A673 (cell line): ENCODE measurements at regions not wholly inside any gene's neighbourhood (a gene's known extent, or its start where the extent isn't known, plus 50 kb on each side); places are given as distances from the start of the nearest gene placed in this dataset.

Source experiments
- BruUV-seq: library from RNA; stranded (reverse); fragments of 400-500 nt; replicated peaks from 2 replicates; lab custom pipeline; 2021; lab: Mats Ljungman, UMichigan
- CTCF ChIA-PET: fragments of 300-600 bp; sonication (Branson Sonifier 250); formaldehyde crosslinking; loops from one replicate; lab custom pipeline; 2022; ENCODE audit warnings: antibody characterized with exemption; lab: Charles Lee
- POLR2A ChIA-PET: fragments of 300-600 bp; sonication (Branson Sonifier 250); formaldehyde crosslinking; loops from one replicate; lab custom pipeline; 2022; ENCODE audit warnings: antibody characterized with exemption; ENCODE audit not compliant: low non-redundant PET; lab: Charles Lee
- DNase-seq: peaks from one replicate; pipeline ENCODE4 v3.0.0-alpha.2; 2015; ENCODE audit warnings: low spot score
- H3K27ac ChIP-seq: fragments of 200-600 bp; sonication (generic); 2 replicates; pipeline ENCODE4 v1.5.1; 2016; ENCODE audit warnings: mixed run types, low read depth, mild to moderate bottlenecking, mixed read lengths, antibody characterized with exemption, low read length; ENCODE audit not compliant: poor library complexity, severe bottlenecking
- H3K27me3 ChIP-seq: fragments of 200-600 bp; sonication (generic); replicated peaks from 2 replicates; pipeline ENCODE4 v1.6.1; 2017; ENCODE audit warnings: mixed run types, low read depth, mild to moderate bottlenecking, mixed read lengths, antibody characterized with exemption, low read length; ENCODE audit not compliant: insufficient read depth, poor library complexity
- H3K36me3 ChIP-seq: fragments of 200-600 bp; sonication (generic); 2 replicates; pipeline ENCODE4 v1.6.1; 2016; ENCODE audit warnings: mixed run types, mild to moderate bottlenecking, mixed read lengths, antibody characterized with exemption, low read length; ENCODE audit not compliant: insufficient read depth, poor library complexity, severe bottlenecking
- H3K4me1 ChIP-seq: fragments of 200-600 bp; sonication (generic); 2 replicates; pipeline ENCODE4 v1.6.1; 2017; ENCODE audit warnings: mixed run types, mild to moderate bottlenecking, mixed read lengths, antibody characterized with exemption, low read length; ENCODE audit not compliant: insufficient read depth, poor library complexity, severe bottlenecking
- H3K4me3 ChIP-seq: fragments of 200-600 bp; sonication (generic); 2 replicates; pipeline ENCODE4 v1.5.1; 2016; ENCODE audit warnings: low read depth, mixed run types, mild to moderate bottlenecking, mixed read lengths, low read length; ENCODE audit not compliant: poor library complexity, severe bottlenecking
- H3K9me3 ChIP-seq: fragments of 200-600 bp; sonication (generic); 2 replicates; pipeline ENCODE4 v1.6.1; 2016; ENCODE audit warnings: mixed run types, low read depth, mild to moderate bottlenecking, mixed read lengths, antibody characterized with exemption, low read length; ENCODE audit not compliant: poor library complexity, severe bottlenecking
- EZH2 ChIP-seq: fragments of 200-600 bp; sonication (generic); IDR thresholded peaks from 2 replicates; pipeline ENCODE4 v1.6.1; 2017; ENCODE audit warnings: borderline replicate concordance, low read depth, mild to moderate bottlenecking, mixed read lengths, antibody characterized with exemption, low read length; ENCODE audit not compliant: poor library complexity, severe bottlenecking
- intact Hi-C: fragments of 100-400 bp; cut with micrococcal nuclease; formaldehyde crosslinking; loops from one replicate; pipeline ENCODE4 v1.10.0; 2022; ENCODE audit not compliant: unreplicated experiment
- TF ChIP-seq, protein P1 (sequence below): fragments of 300-800, 200-600 bp; sonication (generic); conservative IDR thresholded peaks from 2 replicates; pipeline ENCODE4 v1.5.1; 2017; ENCODE audit warnings: low read depth, mild to moderate bottlenecking, antibody characterized with exemption, low read length, moderate library complexity, mixed read lengths

DNA sequence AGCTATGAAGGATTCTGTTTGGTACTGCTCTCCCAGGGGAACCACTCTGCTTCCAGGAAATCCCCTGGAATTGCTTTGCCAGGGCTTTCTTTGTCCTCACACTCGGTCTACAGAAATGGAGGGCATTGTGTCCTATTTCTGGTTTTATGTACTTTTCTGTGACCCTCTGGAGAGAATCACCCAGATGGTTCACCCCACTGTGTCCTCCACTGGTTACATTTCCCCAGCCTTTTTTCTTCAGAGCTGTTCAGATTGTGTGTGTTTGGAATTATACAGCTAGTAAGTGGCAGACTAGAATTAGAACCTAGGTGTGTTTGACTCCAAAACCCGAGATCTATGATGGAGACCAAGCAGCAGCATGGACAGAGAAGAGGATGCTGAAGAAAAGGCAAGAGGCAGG lies 80.8 kb downstream of the CD164 start:
- H3K27me3 ChIP-seq = no peaks in the 10 kb centered on the region
- TF ChIP-seq EZH2 = no peak
- TF ChIP-seq, protein P1, sequence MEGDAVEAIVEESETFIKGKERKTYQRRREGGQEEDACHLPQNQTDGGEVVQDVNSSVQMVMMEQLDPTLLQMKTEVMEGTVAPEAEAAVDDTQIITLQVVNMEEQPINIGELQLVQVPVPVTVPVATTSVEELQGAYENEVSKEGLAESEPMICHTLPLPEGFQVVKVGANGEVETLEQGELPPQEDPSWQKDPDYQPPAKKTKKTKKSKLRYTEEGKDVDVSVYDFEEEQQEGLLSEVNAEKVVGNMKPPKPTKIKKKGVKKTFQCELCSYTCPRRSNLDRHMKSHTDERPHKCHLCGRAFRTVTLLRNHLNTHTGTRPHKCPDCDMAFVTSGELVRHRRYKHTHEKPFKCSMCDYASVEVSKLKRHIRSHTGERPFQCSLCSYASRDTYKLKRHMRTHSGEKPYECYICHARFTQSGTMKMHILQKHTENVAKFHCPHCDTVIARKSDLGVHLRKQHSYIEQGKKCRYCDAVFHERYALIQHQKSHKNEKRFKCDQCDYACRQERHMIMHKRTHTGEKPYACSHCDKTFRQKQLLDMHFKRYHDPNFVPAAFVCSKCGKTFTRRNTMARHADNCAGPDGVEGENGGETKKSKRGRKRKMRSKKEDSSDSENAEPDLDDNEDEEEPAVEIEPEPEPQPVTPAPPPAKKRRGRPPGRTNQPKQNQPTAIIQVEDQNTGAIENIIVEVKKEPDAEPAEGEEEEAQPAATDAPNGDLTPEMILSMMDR = no peak
- no peak overlapping the region for H3K27ac ChIP-seq
- H3K36me3 ChIP-seq = no peaks in the 10 kb centered on the region
- no peaks in the 10 kb centered on the region for H3K4me1 ChIP-seq
- POLR2A ChIA-PET = interaction anchor here (0.9 kb wide), 1 partner anchor 81 kb away, joined by 4 read pairs; the partner anchor contains the start of gene CD164
- CTCF ChIA-PET = no interaction called here
- no peak for DNase-seq
- intact Hi-C loops = no loop called here
- H3K9me3 ChIP-seq = no peaks in the 10 kb centered on the region
- H3K4me3 ChIP-seq = no peak overlapping the region
- BruUV-seq = no TSS peak

DNA sequence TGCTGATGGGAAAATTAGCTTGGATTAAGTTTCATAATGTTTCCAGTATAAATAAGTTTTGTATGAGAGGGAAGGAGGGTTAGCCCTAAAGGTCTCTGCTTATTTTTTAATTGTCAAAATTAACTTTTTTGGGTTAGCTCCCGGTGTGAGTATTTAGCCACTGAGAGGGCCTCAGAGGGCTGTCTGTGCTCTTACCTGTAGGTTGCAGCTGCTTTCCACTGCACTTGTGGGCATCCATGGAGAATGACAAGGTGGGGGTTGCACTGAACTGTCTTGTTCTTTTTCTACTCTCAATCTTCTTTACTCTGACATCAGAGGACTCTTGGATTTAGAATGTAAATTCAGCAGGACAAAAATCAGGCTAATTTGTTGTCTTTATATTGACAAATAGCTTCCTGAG lies 81.4 kb downstream of the CD164 start:
- Histone ChIP-seq H3K4me1 (no peaks in the 10 kb centered on the region), H3K36me3 (no peaks in the 10 kb centered on the region), H3K27ac (no peak overlapping the region), H3K4me3 (no peak overlapping the region), H3K9me3 (no peaks in the 10 kb centered on the region), H3K27me3 (no peaks in the 10 kb centered on the region)
- no peak for TF ChIP-seq EZH2
- TF ChIP-seq, protein P1 = no peak
- CTCF ChIA-PET = no interaction called here
- POLR2A ChIA-PET = no interaction called here
- BruUV-seq = no TSS peak
- intact Hi-C loops = no loop called here
- DNase-seq = no peak

DNA sequence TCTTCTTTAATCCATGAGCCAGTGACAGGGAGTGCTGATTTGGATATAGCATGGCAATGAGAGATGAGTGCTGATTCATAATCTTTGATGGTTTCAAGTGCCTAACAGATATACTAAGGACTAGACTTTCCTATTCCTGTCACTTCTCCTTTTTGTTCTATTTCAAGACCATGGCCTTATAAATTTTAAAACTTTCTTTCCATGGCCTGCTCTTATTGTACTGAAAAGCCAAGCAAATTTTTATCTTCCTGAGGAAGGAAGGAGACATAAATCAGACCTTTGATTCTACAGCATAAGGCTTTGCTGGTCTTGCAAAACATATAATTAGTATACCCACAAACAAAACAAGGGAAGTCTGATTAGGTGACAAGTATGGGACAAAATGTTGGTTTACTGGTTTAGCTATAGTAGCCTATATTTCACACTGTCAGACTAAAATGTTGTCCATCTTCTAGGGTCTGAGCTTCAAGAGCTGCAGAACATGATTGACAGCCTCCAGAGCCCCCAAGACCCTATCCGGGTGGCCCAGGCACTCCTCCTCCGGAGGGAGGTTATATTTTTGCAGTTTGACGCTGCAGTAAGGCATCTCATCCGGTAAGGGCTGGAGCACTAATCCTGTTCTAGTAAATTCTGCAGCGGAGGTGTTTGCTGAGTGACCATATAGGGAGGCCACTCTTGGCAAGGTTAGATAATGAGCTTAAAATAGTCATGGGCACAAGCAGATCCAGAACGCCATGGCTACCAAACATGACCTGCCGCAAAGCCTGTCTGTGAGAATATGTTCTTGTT lies 82.3 kb downstream of the CD164 start:
- H3K4me1 ChIP-seq = no peaks in the 10 kb centered on the region
- BruUV-seq = no TSS peak
- DNase-seq = peak; percentile 32
- H3K4me3 ChIP-seq = no peak overlapping the region
- ChIA-PET CTCF (no interaction called here), POLR2A (no interaction called here)
- H3K27ac ChIP-seq = no peak overlapping the region
- no peaks in the 10 kb centered on the region for H3K36me3 ChIP-seq
- TF ChIP-seq, protein P1 = no peak
- TF ChIP-seq EZH2 = no peak
- no peaks in the 10 kb centered on the region for H3K27me3 ChIP-seq
- intact Hi-C loops = no loop called here
- no peaks in the 10 kb centered on the region for H3K9me3 ChIP-seq
